GM12878 (cell line): ENCODE measurements at regions not wholly inside any gene's neighbourhood (a gene's known extent, or its start where the extent isn't known, plus 50 kb on each side); places are given as distances from the start of the nearest gene placed in this dataset.
A peak's percentile ranks its signal among the peaks of the same experiment; 100 is the strongest.

Experiments
- ATAC-seq: fragments of 200-7000 bp; cut with Tn5 transposase; 3 replicates; pipeline ENCODE4 v1.9.1; 2020; ENCODE audit warnings: mild to moderate bottlenecking, moderate library complexity
- BruUV-seq: library from RNA; stranded (reverse); fragments of 400-500 nt; replicated peaks from 2 replicates; lab custom pipeline; 2021; lab: Mats Ljungman, UMichigan
- CTCF ChIA-PET: fragments of 300-600 bp; sonication (Branson Sonifier 250); formaldehyde crosslinking; extraction: SDS; loops from one replicate; lab custom pipeline; 2021; ENCODE audit warnings: inconsistent platforms; lab: Yijun Ruan, JAX
- POLR2A ChIA-PET: fragments of 350-600 bp; formaldehyde crosslinking; extraction: SDS; loops from one replicate; lab custom pipeline; 2021; ENCODE audit warnings: inconsistent platforms; lab: Charles Lee
- RAD21 ChIA-PET: fragments of 300-600 bp; sonication (Branson Sonifier 250); formaldehyde crosslinking; loops from one replicate; lab custom pipeline; 2023; ENCODE audit warnings: antibody characterized with exemption; ENCODE audit not compliant: unreplicated experiment; lab: Charles Lee
- SMC1A ChIA-PET: fragments of 300-600 bp; sonication (Branson Sonifier 250); formaldehyde crosslinking; loops from one replicate; lab custom pipeline; 2023; ENCODE audit not compliant: unreplicated experiment, uncharacterized antibody; lab: Charles Lee
- DNase-seq: peaks from one replicate; pipeline ENCODE4 v3.0.0-alpha.2; 2011; ENCODE audit warnings: low read depth, low spot score
- FAIRE-seq: peaks from 3 replicates; lab custom pipeline; 2011; peaks lifted over from hg19 to GRCh38; lab: Jason Lieb, UNC
- H2AFZ ChIP-seq: 2 replicates; pipeline ENCODE4 v1.6.0; 2011; ENCODE audit warnings: low read depth, low read length, control low read depth; ENCODE audit not compliant: control insufficient read depth
- H3K27ac ChIP-seq: 2 replicates; pipeline ENCODE4 v1.5.1; 2011; ENCODE audit warnings: control low read depth; ENCODE audit not compliant: control insufficient read depth, insufficient read depth
- H3K27me3 ChIP-seq, 2 experiments: replicated peaks in 1 of 2; 2 replicates each; pipeline versions ENCODE4 v1.6.0 to v1.6.1; 2011; ENCODE audit warnings: low read length in 1 of 2; ENCODE audit not compliant: control insufficient read depth in 2 of 2, insufficient read depth in 2 of 2
- H3K36me3 ChIP-seq, 2 experiments: 2 replicates each; pipeline ENCODE4 v1.5.1; 2011; ENCODE audit warnings: low read length in 1 of 2; ENCODE audit not compliant: control insufficient read depth in 2 of 2, insufficient read depth in 2 of 2
- H3K4me1 ChIP-seq: 2 replicates; pipeline ENCODE4 v1.6.1; 2011; ENCODE audit warnings: mild to moderate bottlenecking, low read length, moderate library complexity, mixed read lengths; ENCODE audit not compliant: control insufficient read depth, insufficient read depth
- H3K4me2 ChIP-seq: 2 replicates; pipeline ENCODE4 v1.6.0; 2011; ENCODE audit warnings: control low read depth; ENCODE audit not compliant: control insufficient read depth, insufficient read depth
- H3K4me3 ChIP-seq: fragments of 200-600 bp; sonication (generic); 2 replicates; pipeline ENCODE4 v1.5.1; 2016
- H3K79me2 ChIP-seq: 2 replicates; pipeline ENCODE4 v1.6.0; 2011; ENCODE audit warnings: low read length; ENCODE audit not compliant: control insufficient read depth, insufficient read depth
- H3K9ac ChIP-seq: 2 replicates; pipeline ENCODE4 v1.8.0; 2011; ENCODE audit warnings: low read length, control low read depth, mixed read lengths; ENCODE audit not compliant: control insufficient read depth, insufficient read depth
- H3K9me3 ChIP-seq: replicated peaks from 3 replicates; pipeline ENCODE4 v1.5.1; 2011; ENCODE audit warnings: mild to moderate bottlenecking, low read length; ENCODE audit not compliant: control insufficient read depth, insufficient read depth
- H4K20me1 ChIP-seq: 2 replicates; pipeline ENCODE4 v1.6.0; 2011; ENCODE audit not compliant: control insufficient read depth, insufficient read depth
- CBFB ChIP-seq: IDR thresholded peaks from 2 replicates; pipeline ENCODE4 v1.6.1; 2016; ENCODE audit warnings: antibody characterized with exemption, low read depth
- EGR1 ChIP-seq, 2 experiments: IDR thresholded peaks; 1 replicate in 1 of 2; 2 replicates in 1 of 2; pipeline ENCODE4 v1.6.1; 2011 to 2012; ENCODE audit warnings: low read depth in 2 of 2, low read length in 2 of 2, borderline replicate concordance in 1 of 2, mild to moderate bottlenecking in 1 of 2, moderate library complexity in 1 of 2
- FOXK2 ChIP-seq: fragments of 450-650 bp; IDR thresholded peaks from 2 replicates; pipeline ENCODE4 v1.6.1; 2017; ENCODE audit warnings: mild to moderate bottlenecking, moderate library complexity
- FOXM1 ChIP-seq: IDR thresholded peaks from 2 replicates; pipeline ENCODE4 v1.6.1; 2012; ENCODE audit warnings: low read depth, mild to moderate bottlenecking, inconsistent platforms, low read length, moderate library complexity
- HDAC2 ChIP-seq: fragments of 200-600 bp; sonication (generic); IDR thresholded peaks from 2 replicates; pipeline ENCODE4 v1.6.1; 2017
- HDAC6 ChIP-seq: fragments of 200-600 bp; sonication (generic); IDR thresholded peaks from one replicate; pipeline ENCODE4 v1.8.0; 2017; ENCODE audit warnings: antibody characterized with exemption; ENCODE audit not compliant: unreplicated experiment
- KDM1A ChIP-seq: fragments of 200-600 bp; sonication (generic); IDR thresholded peaks from 2 replicates; pipeline ENCODE4 v1.6.1; 2016; ENCODE audit warnings: borderline replicate concordance
- MAX ChIP-seq: IDR thresholded peaks from 2 replicates; pipeline ENCODE4 v1.6.1; 2012; ENCODE audit warnings: low read depth, low read length, improper control_type of control experiment
- MLLT1 ChIP-seq: fragments of 450-650 bp; IDR thresholded peaks from 2 replicates; pipeline ENCODE4 v1.6.1; 2016; ENCODE audit warnings: mild to moderate bottlenecking
- MYC ChIP-seq: IDR thresholded peaks from 2 replicates; pipeline ENCODE4 v1.6.1; 2011; ENCODE audit warnings: mild to moderate bottlenecking, low read length, moderate library complexity, inconsistent platforms; ENCODE audit not compliant: insufficient read depth, insufficient replicate concordance, insufficient read length, severe bottlenecking
- PAX5 ChIP-seq: IDR thresholded peaks from 2 replicates; pipeline ENCODE4 v1.6.1; 2011; ENCODE audit warnings: low read depth, low read length, borderline replicate concordance
- RAD21 ChIP-seq: IDR thresholded peaks from 2 replicates; pipeline ENCODE4 v1.6.1; 2011; ENCODE audit warnings: mild to moderate bottlenecking, low read depth, low read length, moderate library complexity; ENCODE audit not compliant: insufficient read depth
- RAD51 ChIP-seq: fragments of 450-650 bp; IDR thresholded peaks from 2 replicates; pipeline ENCODE4 v1.6.1; 2016; ENCODE audit warnings: moderate library complexity, mild to moderate bottlenecking, inconsistent platforms
- RFX5 ChIP-seq: IDR thresholded peaks from 2 replicates; pipeline ENCODE4 v1.6.1; 2011; ENCODE audit warnings: low read depth, low read length, improper control_type of control experiment
- RUNX3 ChIP-seq: IDR thresholded peaks from 2 replicates; pipeline ENCODE4 v1.6.1; 2012; ENCODE audit warnings: low read length, inconsistent platforms
- TARDBP ChIP-seq: IDR thresholded peaks from 2 replicates; pipeline ENCODE4 v1.6.1; 2016; ENCODE audit warnings: borderline replicate concordance
- ZBED1 ChIP-seq: IDR thresholded peaks from 2 replicates; pipeline ENCODE4 v1.6.1; 2016; ENCODE audit warnings: borderline replicate concordance
- ZNF24 ChIP-seq: fragments of 450-650 bp; IDR thresholded peaks from 2 replicates; pipeline ENCODE4 v1.6.1; 2017; ENCODE audit warnings: antibody characterized with exemption, mild to moderate bottlenecking
- ZSCAN29 ChIP-seq: fragments of 450-650 bp; IDR thresholded peaks from 2 replicates; pipeline ENCODE4 v1.6.1; 2017; ENCODE audit warnings: mild to moderate bottlenecking, moderate library complexity
- WGBS: methylation state at CpG from one replicate; pipeline ENCODE4 v1.1.6; 2016; ENCODE audit warnings: low lambda C conversion rate; ENCODE audit not compliant: insufficient replicate concordance, insufficient coverage; ENCODE audit errors: missing lambda C conversion rate; 5-methylcytosine and 5-hydroxymethylcytosine counted together
- in situ Hi-C: fragments of 300-500 bp; cut with MboI; formaldehyde crosslinking; loops from 9 replicates; pipeline ENCODE4 v1.14.3; 2018; ENCODE audit warnings: mixed read lengths
- intact Hi-C: fragments of 100-400 bp; cut with micrococcal nuclease; formaldehyde crosslinking; loops from one replicate; pipeline ENCODE4 v1.14.2; 2022; ENCODE audit not compliant: unreplicated experiment

GRCh38 chr4:11178433-11178832, 250.3 kb downstream of the HS3ST1 start:
- no peaks in the 10 kb centered on the region for H3K36me3 ChIP-seq
- ChIA-PET RAD21 (no interaction called here), POLR2A (interaction anchor here (0.7 kb wide), 1 partner anchor 20 kb away, joined by 3 read pairs; no protein-coding TSS in a partner anchor), SMC1A (no interaction called here), CTCF (no interaction called here)
- H3K4me2 ChIP-seq: no peak overlapping the region
- H4K20me1 ChIP-seq: no peaks in the 10 kb centered on the region
- H3K9ac ChIP-seq: no peak overlapping the region
- H3K79me2 ChIP-seq: no peaks in the 10 kb centered on the region
- no peaks in the 10 kb centered on the region for H3K9me3 ChIP-seq
- H3K4me3 ChIP-seq: no peak overlapping the region
- no peak overlapping the region for H2AFZ ChIP-seq
- H3K4me1 ChIP-seq: no peaks in the 10 kb centered on the region
- intact Hi-C loops: no loop called here
- H3K27me3 ChIP-seq: no peaks in the 10 kb centered on the region; a peak in 1 of 4 replicates
- TF ChIP-seq MYC: no peak
- no peak for TF ChIP-seq FOXM1
- peak; percentile 56; the same call in 1 of the 2 replicates for TF ChIP-seq RAD51
- FAIRE-seq: no peak
- no peak for DNase-seq
- no TSS peak for BruUV-seq
- in situ Hi-C loops: no loop called here
- 25% methylated on average over 5 of the region's 5 CpGs for WGBS
- ATAC-seq: no peak
- H3K27ac ChIP-seq: no peak overlapping the region

- no peak for FAIRE-seq
- TF ChIP-seq MAX (no peak), MLLT1 (no peak), RAD21 (no peak), HDAC6 (no peak), TARDBP (no peak), PAX5 (no peak), KDM1A (no peak), ZSCAN29 (no peak), CBFB (no peak), HDAC2 (no peak), ZNF24 (no peak), RUNX3 (no peak), EGR1 (IDR thresholded peaks at IDR 0.05; ENCODE audit: borderline replicate concordance in 1 of 2, low read depth in 2 of 2, low read length in 2 of 2) (no peak), RFX5 (no peak), ZBED1 (no peak), FOXK2 (no peak)
These were observed 253.3 kb downstream of the HS3ST1 start for GRCh38 chr4:11175374-11175773.

More at GRCh38 chr4:11175374-11175773, 253.3 kb downstream of the HS3ST1 start:
- ATAC-seq: no peak
- intact Hi-C loops: no loop called here
- SMC1A ChIA-PET: interaction anchor here (0.8 kb wide), 1 partner anchor 18 kb away, joined by 3 read pairs; no protein-coding TSS in a partner anchor
- Histone ChIP-seq H3K4me3 (no peak overlapping the region), H3K27me3 (no peaks in the 10 kb centered on the region; a peak in 1 of 4 replicates), H3K36me3 (no peaks in the 10 kb centered on the region), H3K27ac (no peak overlapping the region), H2AFZ (no peak overlapping the region), H4K20me1 (no peaks in the 10 kb centered on the region), H3K9me3 (no peaks in the 10 kb centered on the region), H3K9ac (no peak overlapping the region), H3K4me2 (no peak overlapping the region), H3K79me2 (no peaks in the 10 kb centered on the region), H3K4me1 (no peaks in the 10 kb centered on the region)
- RAD21 ChIA-PET: no interaction called here
- in situ Hi-C loops: no loop called here
- no peak for DNase-seq
- CTCF ChIA-PET: interaction anchor here (1.2 kb wide), 1 partner anchor 11 kb away, joined by 3 read pairs; no protein-coding TSS in a partner anchor
- BruUV-seq: no TSS peak
- POLR2A ChIA-PET: no interaction called here
